KMS-11 (cell line): ENCODE measurements at regions not wholly inside any gene's neighbourhood (a gene's known extent, or its start where the extent isn't known, plus 50 kb on each side); places are given as distances from the start of the nearest gene placed in this dataset.

Source experiments
- H2AFZ ChIP-seq: fragments of 200-600 bp; sonication (generic); 2 replicates; pipeline ENCODE4 v1.6.1; 2016; ENCODE audit warnings: antibody characterized with exemption, mixed run types, low read depth
- H3K27ac ChIP-seq: fragments of 200-600 bp; sonication (generic); 2 replicates; pipeline ENCODE4 v1.6.1; 2016; ENCODE audit warnings: mild to moderate bottlenecking, mixed run types
- H3K27me3 ChIP-seq: fragments of 200-600 bp; sonication (generic); 2 replicates; pipeline ENCODE4 v1.6.1; 2017; ENCODE audit warnings: mild to moderate bottlenecking, low read depth, mixed run types, moderate library complexity; ENCODE audit not compliant: insufficient read depth
- H3K36me3 ChIP-seq: fragments of 200-600 bp; sonication (generic); 2 replicates; pipeline ENCODE4 v1.6.1; 2017; ENCODE audit warnings: mild to moderate bottlenecking, mixed run types; ENCODE audit not compliant: insufficient read depth
- H3K4me1 ChIP-seq: fragments of 200-600 bp; sonication (generic); 2 replicates; pipeline ENCODE4 v1.6.1; 2016; ENCODE audit warnings: mild to moderate bottlenecking, low read depth, mixed run types; ENCODE audit not compliant: poor library complexity, severe bottlenecking
- H3K4me2 ChIP-seq: fragments of 200-600 bp; sonication (generic); 2 replicates; pipeline ENCODE4 v1.7.0; 2016; ENCODE audit warnings: mild to moderate bottlenecking, mixed run types
- H3K4me3 ChIP-seq: fragments of 200-600 bp; sonication (generic); IDR thresholded peaks from 2 replicates; pipeline ENCODE4 v1.6.1; 2017; ENCODE audit warnings: low read depth, low read length, mixed read lengths; ENCODE audit not compliant: insufficient read depth
- H3K79me2 ChIP-seq: fragments of 200-600 bp; sonication (generic); 2 replicates; pipeline ENCODE4 v1.6.1; 2016; ENCODE audit warnings: low read depth, mixed run types; ENCODE audit not compliant: insufficient read depth
- H3K9ac ChIP-seq: fragments of 200-600 bp; sonication (generic); 2 replicates; pipeline ENCODE4 v1.6.1; 2016; ENCODE audit warnings: mild to moderate bottlenecking, mixed run types
- H4K20me1 ChIP-seq: fragments of 200-600 bp; sonication (generic); 2 replicates; pipeline ENCODE4 v1.6.1; 2016; ENCODE audit warnings: mild to moderate bottlenecking, mixed run types; ENCODE audit not compliant: insufficient read depth
- TF ChIP-seq, protein P1 (sequence below): fragments of 200-600 bp; sonication (generic); conservative IDR thresholded peaks from 2 replicates; pipeline ENCODE4 v1.6.1; 2017; ENCODE audit warnings: low read depth, mild to moderate bottlenecking, antibody characterized with exemption, low read length, moderate library complexity, mixed read lengths

GRCh38 chr10:61612450-61612849, 50.3 kb upstream of the CABCOCO1 start:
- TF ChIP-seq, protein P1, sequence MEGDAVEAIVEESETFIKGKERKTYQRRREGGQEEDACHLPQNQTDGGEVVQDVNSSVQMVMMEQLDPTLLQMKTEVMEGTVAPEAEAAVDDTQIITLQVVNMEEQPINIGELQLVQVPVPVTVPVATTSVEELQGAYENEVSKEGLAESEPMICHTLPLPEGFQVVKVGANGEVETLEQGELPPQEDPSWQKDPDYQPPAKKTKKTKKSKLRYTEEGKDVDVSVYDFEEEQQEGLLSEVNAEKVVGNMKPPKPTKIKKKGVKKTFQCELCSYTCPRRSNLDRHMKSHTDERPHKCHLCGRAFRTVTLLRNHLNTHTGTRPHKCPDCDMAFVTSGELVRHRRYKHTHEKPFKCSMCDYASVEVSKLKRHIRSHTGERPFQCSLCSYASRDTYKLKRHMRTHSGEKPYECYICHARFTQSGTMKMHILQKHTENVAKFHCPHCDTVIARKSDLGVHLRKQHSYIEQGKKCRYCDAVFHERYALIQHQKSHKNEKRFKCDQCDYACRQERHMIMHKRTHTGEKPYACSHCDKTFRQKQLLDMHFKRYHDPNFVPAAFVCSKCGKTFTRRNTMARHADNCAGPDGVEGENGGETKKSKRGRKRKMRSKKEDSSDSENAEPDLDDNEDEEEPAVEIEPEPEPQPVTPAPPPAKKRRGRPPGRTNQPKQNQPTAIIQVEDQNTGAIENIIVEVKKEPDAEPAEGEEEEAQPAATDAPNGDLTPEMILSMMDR = no peak
- Histone ChIP-seq H3K4me3 (no peak overlapping the region), H3K4me2 (no peak overlapping the region), H3K36me3 (no peaks in the 10 kb centered on the region), H4K20me1 (no peaks in the 10 kb centered on the region), H3K27me3 (no peaks in the 10 kb centered on the region), H3K4me1 (no peaks in the 10 kb centered on the region), H2AFZ (no peak overlapping the region), H3K27ac (no peak overlapping the region), H3K79me2 (no peaks in the 10 kb centered on the region), H3K9ac (no peak overlapping the region)

DNA sequence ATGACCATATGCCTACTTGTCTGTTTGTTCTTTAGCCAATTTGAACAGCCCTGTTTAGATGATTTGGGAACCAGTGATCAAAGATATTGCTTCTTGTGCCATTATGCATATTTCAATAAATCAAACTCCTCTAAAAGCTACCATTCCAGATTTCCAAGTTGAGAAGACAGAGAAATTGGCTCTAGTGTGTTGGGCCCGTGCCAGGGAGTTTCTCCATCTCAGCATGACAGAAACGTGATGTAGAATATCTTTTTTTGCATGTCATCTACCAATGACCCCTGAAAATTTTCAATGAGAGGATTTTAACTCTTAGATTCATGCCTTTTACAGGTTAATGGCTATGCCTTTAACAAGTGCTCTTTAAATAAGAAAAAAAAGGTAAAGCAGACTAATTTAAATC, 50.7 kb upstream of the CABCOCO1 start:
- H3K9ac ChIP-seq = no peak overlapping the region
- no peaks in the 10 kb centered on the region for H3K4me1 ChIP-seq
- no peak overlapping the region for H3K4me3 ChIP-seq
- TF ChIP-seq, protein P1 = no peak
- no peak overlapping the region for H3K4me2 ChIP-seq
- no peak overlapping the region for H3K27ac ChIP-seq
- H2AFZ ChIP-seq = no peak overlapping the region
- no peaks in the 10 kb centered on the region for H3K27me3 ChIP-seq
- no peaks in the 10 kb centered on the region for H4K20me1 ChIP-seq
- H3K79me2 ChIP-seq = no peaks in the 10 kb centered on the region
- no peaks in the 10 kb centered on the region for H3K36me3 ChIP-seq

DNA sequence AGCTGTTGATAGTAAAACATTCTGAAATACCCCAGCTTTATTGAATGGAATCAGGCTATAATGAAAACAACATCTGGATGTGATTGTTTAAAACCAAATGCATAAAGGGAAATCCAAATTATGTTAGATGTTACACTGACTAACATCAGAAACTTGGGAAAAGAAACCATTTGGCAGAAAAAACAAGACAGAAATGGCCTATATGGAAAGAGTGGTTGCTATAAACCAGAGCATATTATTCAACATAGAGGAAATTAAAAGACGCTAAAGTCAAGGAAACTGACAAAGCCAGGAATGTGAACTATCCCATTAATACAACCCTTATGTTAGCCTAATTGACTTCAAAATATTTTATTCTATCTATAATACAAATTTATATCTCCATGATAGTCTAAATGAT, 53.0 kb upstream of the CABCOCO1 start:
- Histone ChIP-seq H3K4me2 (no peak overlapping the region), H3K36me3 (no peaks in the 10 kb centered on the region), H3K4me3 (no peak overlapping the region), H3K79me2 (no peaks in the 10 kb centered on the region), H3K4me1 (no peaks in the 10 kb centered on the region), H2AFZ (no peak overlapping the region), H3K27ac (no peak overlapping the region), H4K20me1 (no peaks in the 10 kb centered on the region), H3K9ac (no peak overlapping the region), H3K27me3 (no peaks in the 10 kb centered on the region)
- TF ChIP-seq, protein P1 = no peak

DNA sequence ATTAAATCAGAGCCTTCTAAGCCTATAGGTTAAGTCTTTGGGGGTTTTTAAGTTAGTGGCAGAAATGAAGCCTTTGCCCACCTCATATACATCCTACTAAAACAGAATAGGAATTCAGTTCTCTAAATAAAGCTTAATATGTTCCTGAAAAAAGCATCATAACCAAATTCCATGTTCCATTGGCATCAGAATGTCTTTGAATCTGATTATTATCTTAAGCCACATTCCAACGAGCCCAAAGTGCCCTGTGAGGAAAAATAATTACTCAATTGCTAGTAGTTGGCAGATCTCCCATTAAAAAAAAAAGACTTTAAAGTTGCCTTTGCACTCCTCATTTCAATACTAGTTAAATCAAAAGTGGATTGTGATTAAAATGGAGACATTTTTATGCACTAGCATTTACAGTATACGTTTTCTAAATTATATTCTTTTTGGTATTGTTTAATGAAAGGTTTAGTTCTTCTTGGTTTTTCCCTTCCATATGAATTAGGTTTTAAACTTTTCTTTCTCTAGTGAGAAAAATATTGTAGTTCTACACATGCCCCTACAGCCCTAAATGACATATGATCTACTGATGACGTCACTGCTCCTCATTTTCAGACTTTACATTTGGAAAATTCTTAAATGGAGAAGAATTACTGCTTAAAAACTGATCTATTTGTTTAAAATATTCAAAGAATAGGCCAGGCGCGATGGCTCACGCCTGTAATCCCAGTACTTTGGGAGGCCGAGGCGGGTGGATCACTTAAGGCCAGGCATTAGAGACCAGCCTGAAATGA, 54.3 kb upstream of the CABCOCO1 start:
- no peaks in the 10 kb centered on the region for H4K20me1 ChIP-seq
- H2AFZ ChIP-seq = no peak overlapping the region
- no peak overlapping the region for H3K4me2 ChIP-seq
- H3K9ac ChIP-seq = no peak overlapping the region
- H3K4me1 ChIP-seq = no peaks in the 10 kb centered on the region
- H3K79me2 ChIP-seq = no peaks in the 10 kb centered on the region
- no peaks in the 10 kb centered on the region for H3K36me3 ChIP-seq
- no peaks in the 10 kb centered on the region for H3K27me3 ChIP-seq
- TF ChIP-seq, protein P1 = no peak
- no peak overlapping the region for H3K27ac ChIP-seq
- no peak overlapping the region for H3K4me3 ChIP-seq
